ENCODE measurements at regions not wholly inside any gene's neighbourhood (a gene's known extent, or its start where the extent isn't known, plus 50 kb on each side); places are given as distances from the start of the nearest gene placed in this dataset.

DNA sequence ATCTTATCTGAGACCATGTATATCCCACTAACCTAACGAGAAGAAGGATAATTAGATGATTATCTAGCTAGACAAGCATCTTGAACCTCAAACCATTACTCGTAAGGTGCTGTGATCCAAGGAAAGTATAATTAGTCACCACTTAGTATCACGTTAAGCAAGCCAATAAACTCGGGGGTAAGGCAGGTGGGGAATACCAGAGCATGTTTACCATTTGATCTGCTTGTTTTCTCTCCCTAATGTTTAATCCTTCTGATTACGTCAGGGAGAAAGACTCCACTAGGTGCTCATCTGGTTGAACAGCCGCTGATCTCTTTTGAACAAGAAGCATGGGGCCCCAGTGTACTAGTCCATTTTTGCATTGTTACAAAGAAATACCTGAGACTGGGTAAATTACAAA lies 69.9 kb upstream of the SLC1A1 start:
- no peak for TF ChIP-seq GLI4 (tag by site-specific recombination; IDR thresholded peaks at IDR 0.05)
- no peak for TF ChIP-seq ZNF311 (tag by site-specific recombination; IDR thresholded peaks at IDR 0.05; ENCODE audit: borderline replicate concordance)
